CD4-positive, CD25-positive, alpha-beta regulatory T cell (primary cell): ENCODE measurements at regions not wholly inside any gene's neighbourhood (a gene's known extent, or its start where the extent isn't known, plus 50 kb on each side); places are given as distances from the start of the nearest gene placed in this dataset.

Source experiments
- ATAC-seq, 2 donors: fragments of 150-1000 bp; cut with Tn5 transposase; one replicate each; pipeline ENCODE4 v1.10.0; 2021; ENCODE audit warnings: low read depth in 2 of 2, moderate number of reproducible peaks in 2 of 2, moderate library complexity in 1 of 2
- DNase-seq, 3 donors: peaks; one replicate each; pipeline versions ENCODE4 v3.0.0 to v3.0.0-alpha.2; 2012 to 2022; ENCODE audit warnings: mixed read lengths in 1 of 3
- H3K27ac ChIP-seq: one replicate; pipeline ENCODE4 v1.7.0; 2013; ENCODE audit warnings: mild to moderate bottlenecking, low read length; ENCODE audit not compliant: insufficient read depth, poor library complexity, severe bottlenecking
- H3K27me3 ChIP-seq: one replicate; pipeline ENCODE4 v1.7.0; 2013; ENCODE audit warnings: low read length; ENCODE audit not compliant: control insufficient read depth, insufficient read depth
- H3K36me3 ChIP-seq: one replicate; pipeline ENCODE4 v1.7.0; 2013; ENCODE audit warnings: mild to moderate bottlenecking, low read length, moderate library complexity; ENCODE audit not compliant: control insufficient read depth, insufficient read depth
- H3K4me1 ChIP-seq: 2 replicates; pipeline ENCODE4 v1.7.0; 2013; ENCODE audit warnings: mild to moderate bottlenecking, low read length; ENCODE audit not compliant: insufficient read depth, control insufficient read depth, poor library complexity, severe bottlenecking
- H3K4me3 ChIP-seq: one replicate; pipeline ENCODE4 v1.7.0; 2013; ENCODE audit warnings: low read depth, mild to moderate bottlenecking, low read length, moderate library complexity
- H3K9me3 ChIP-seq, 2 experiments: 1 replicate in 1 of 2; 2 replicates in 1 of 2; pipeline ENCODE4 v1.7.0; 2013; ENCODE audit warnings: low read length in 2 of 2, mild to moderate bottlenecking in 1 of 2, moderate library complexity in 1 of 2; ENCODE audit not compliant: control insufficient read depth in 2 of 2
- H3K27ac Mint-ChIP-seq, 3 donors: one replicate each; pipeline ENCODE4 v1.8.0; 2020 to 2022; ENCODE audit warnings: mild to moderate bottlenecking in 3 of 3, mixed read lengths in 3 of 3, moderate library complexity in 2 of 3
- H3K27me3 Mint-ChIP-seq: one replicate; pipeline ENCODE4 v1.8.0; 2022; ENCODE audit warnings: mild to moderate bottlenecking, mixed read lengths
- H3K36me3 Mint-ChIP-seq: one replicate; pipeline ENCODE4 v1.8.0; 2020; ENCODE audit warnings: mixed read lengths
- H3K4me1 Mint-ChIP-seq, 4 donors: one replicate each; pipeline ENCODE4 v1.8.0; 2020 to 2022; ENCODE audit warnings: mixed read lengths in 4 of 4, mild to moderate bottlenecking in 1 of 4
- H3K4me3 Mint-ChIP-seq, 4 donors: one replicate each; pipeline ENCODE4 v1.8.0; 2020 to 2022; ENCODE audit warnings: mild to moderate bottlenecking in 4 of 4, mixed read lengths in 4 of 4, moderate library complexity in 3 of 4
- H3K9me3 Mint-ChIP-seq, 7 donors: one replicate each; pipeline ENCODE4 v1.8.0; 2020 to 2022; ENCODE audit warnings: mixed read lengths in 7 of 7, mild to moderate bottlenecking in 3 of 7, moderate library complexity in 2 of 7

GRCh38 chr11:92739041-92739440 is 230.4 kb upstream of the MTNR1B start:
- H3K36me3 ChIP-seq: no peaks in the 10 kb centered on the region
- no peak overlapping the region for H3K27ac Mint-ChIP-seq
- no peaks in the 10 kb centered on the region for H3K27me3 ChIP-seq
- no peak for ATAC-seq
- no peaks in the 10 kb centered on the region for H3K4me1 Mint-ChIP-seq
- no peak overlapping the region for H3K27ac ChIP-seq
- no peaks in the 10 kb centered on the region for H3K36me3 Mint-ChIP-seq
- H3K4me3 Mint-ChIP-seq: no peak overlapping the region
- no peak for DNase-seq
- no peaks in the 10 kb centered on the region for H3K27me3 Mint-ChIP-seq
- no peaks in the 10 kb centered on the region for H3K4me1 ChIP-seq
- H3K9me3 ChIP-seq: peaks cover 0 to under 1% of the 10 kb centered on the region in 2 experiments
- H3K9me3 Mint-ChIP-seq: peaks cover 0 to 2% (median 0%) of the 10 kb centered on the region in 7 donors
- no peak overlapping the region for H3K4me3 ChIP-seq

DNA sequence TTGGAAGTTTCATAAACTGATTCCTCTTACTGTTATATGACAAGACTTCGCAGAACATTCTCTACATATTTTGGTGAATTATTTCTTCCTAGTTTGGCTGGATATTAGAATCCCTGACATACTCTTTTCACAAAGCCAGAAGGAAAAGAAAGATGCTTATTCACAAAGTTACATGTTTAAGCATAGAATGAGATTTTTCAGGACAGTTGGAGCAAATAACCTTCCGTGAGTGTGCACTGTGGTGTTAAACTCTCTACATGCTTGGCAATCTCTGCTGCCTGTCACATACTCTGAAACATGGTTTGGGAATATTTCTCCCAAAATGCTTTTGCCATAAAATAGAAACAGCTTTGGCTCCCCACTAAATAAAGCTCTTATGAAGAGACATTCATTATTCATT is 230.0 kb upstream of the MTNR1B start:
- ATAC-seq (no peak), DNase-seq (no peak)
- Histone ChIP-seq H3K27me3 (no peaks in the 10 kb centered on the region), H3K4me3 (no peak overlapping the region), H3K4me1 (no peaks in the 10 kb centered on the region), H3K36me3 (no peaks in the 10 kb centered on the region), H3K9me3 (peaks cover 0 to 2% of the 10 kb centered on the region in 2 experiments), H3K27ac (no peak overlapping the region)
- H3K27ac Mint-ChIP-seq: no peak overlapping the region
- H3K4me3 Mint-ChIP-seq: no peak overlapping the region
- H3K36me3 Mint-ChIP-seq: no peaks in the 10 kb centered on the region
- peaks cover 0 to 2% (median 0%) of the 10 kb centered on the region in 7 donors for H3K9me3 Mint-ChIP-seq
- no peaks in the 10 kb centered on the region for H3K4me1 Mint-ChIP-seq
- H3K27me3 Mint-ChIP-seq: no peaks in the 10 kb centered on the region

DNA sequence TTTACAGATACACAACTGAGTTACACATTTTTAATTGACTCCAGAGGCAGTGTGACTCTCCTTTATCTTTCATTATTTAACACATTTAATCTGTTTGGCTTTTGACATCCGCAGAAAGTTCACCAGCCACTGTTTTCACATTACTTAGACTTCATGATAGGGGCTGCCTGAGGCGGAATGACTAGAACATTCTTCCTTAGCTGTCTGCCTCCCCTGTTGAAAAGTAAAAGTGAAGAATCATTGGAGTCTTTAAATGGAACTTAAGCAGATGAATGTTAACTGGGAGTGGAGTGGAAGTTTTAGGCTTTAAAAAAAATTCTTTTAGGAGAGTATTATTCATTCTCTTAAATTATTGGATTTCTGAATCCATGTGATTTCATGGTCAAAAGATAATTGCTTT is 229.2 kb upstream of the MTNR1B start:
- Mint-ChIP-seq H3K27ac (no peak overlapping the region), H3K4me3 (no peak overlapping the region), H3K9me3 (peaks cover 0 to 3% (median 0%) of the 10 kb centered on the region in 7 donors), H3K27me3 (no peaks in the 10 kb centered on the region), H3K4me1 (no peaks in the 10 kb centered on the region), H3K36me3 (no peaks in the 10 kb centered on the region)
- no peak overlapping the region for H3K4me3 ChIP-seq
- no peak overlapping the region for H3K27ac ChIP-seq
- DNase-seq (no peak), ATAC-seq (no peak)
- no peaks in the 10 kb centered on the region for H3K36me3 ChIP-seq
- H3K9me3 ChIP-seq: peaks cover 0 to 2% of the 10 kb centered on the region in 2 experiments
- H3K27me3 ChIP-seq: no peaks in the 10 kb centered on the region
- no peaks in the 10 kb centered on the region for H3K4me1 ChIP-seq

- Mint-ChIP-seq H3K36me3 (no peaks in the 10 kb centered on the region), H3K27ac (no peak overlapping the region), H3K9me3 (peaks cover 0 to 5% (median 1%) of the 10 kb centered on the region in 7 donors), H3K27me3 (no peaks in the 10 kb centered on the region), H3K4me1 (no peaks in the 10 kb centered on the region), H3K4me3 (no peak overlapping the region)
- no peaks in the 10 kb centered on the region for H3K4me1 ChIP-seq
- H3K36me3 ChIP-seq: no peaks in the 10 kb centered on the region
- no peak for DNase-seq
- no peak overlapping the region for H3K4me3 ChIP-seq
- no peak for ATAC-seq
- H3K27me3 ChIP-seq: no peaks in the 10 kb centered on the region
- H3K9me3 ChIP-seq: peaks cover 0 to 2% of the 10 kb centered on the region in 2 experiments
- H3K27ac ChIP-seq: no peak overlapping the region
Observed at GRCh38 chr11:92744929-92745585, 224.4 kb upstream of the MTNR1B start.

- DNase-seq (no peak), ATAC-seq (no peak)
- Histone ChIP-seq H3K27me3 (no peaks in the 10 kb centered on the region), H3K9me3 (no peaks in the 10 kb centered on the region), H3K36me3 (no peaks in the 10 kb centered on the region), H3K4me3 (no peak overlapping the region), H3K27ac (no peak overlapping the region), H3K4me1 (no peaks in the 10 kb centered on the region)
- H3K4me3 Mint-ChIP-seq: no peak overlapping the region
- H3K9me3 Mint-ChIP-seq: peaks cover 0 to 10% (median 2%) of the 10 kb centered on the region in 7 donors
- H3K4me1 Mint-ChIP-seq: no peaks in the 10 kb centered on the region
- no peaks in the 10 kb centered on the region for H3K36me3 Mint-ChIP-seq
- H3K27me3 Mint-ChIP-seq: no peaks in the 10 kb centered on the region
- H3K27ac Mint-ChIP-seq: no peak overlapping the region
Observed at GRCh38 chr11:92750794-92751193, 218.7 kb upstream of the MTNR1B start.

DNA sequence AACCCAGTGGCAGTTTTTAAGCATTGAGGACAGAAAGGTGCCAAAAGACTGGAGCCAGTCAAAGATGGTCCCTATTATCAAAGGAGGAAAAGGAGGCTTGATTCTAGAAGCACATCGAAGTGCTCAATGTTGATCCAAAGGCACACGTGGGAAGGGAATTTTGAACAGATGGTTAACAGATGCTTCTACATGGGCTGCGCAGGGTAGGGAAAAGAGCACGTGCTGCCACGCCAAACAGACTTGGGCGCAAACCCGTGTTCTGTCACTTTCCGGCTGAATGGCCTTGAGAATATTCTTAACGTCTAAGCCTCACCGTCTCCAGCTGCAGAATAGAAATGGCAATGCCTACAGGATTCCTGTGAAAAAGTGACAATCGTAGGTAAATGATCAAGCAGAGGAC is 217.9 kb upstream of the MTNR1B start:
- no peak for ATAC-seq
- H3K27ac Mint-ChIP-seq: no peak overlapping the region
- no peaks in the 10 kb centered on the region for H3K36me3 ChIP-seq
- H3K36me3 Mint-ChIP-seq: no peaks in the 10 kb centered on the region
- H3K9me3 ChIP-seq: no peaks in the 10 kb centered on the region
- DNase-seq: no peak
- no peaks in the 10 kb centered on the region for H3K4me1 Mint-ChIP-seq
- H3K27ac ChIP-seq: no peak overlapping the region
- no peaks in the 10 kb centered on the region for H3K4me1 ChIP-seq
- no peak overlapping the region for H3K4me3 ChIP-seq
- H3K27me3 Mint-ChIP-seq: no peaks in the 10 kb centered on the region
- no peak overlapping the region for H3K4me3 Mint-ChIP-seq
- no peaks in the 10 kb centered on the region for H3K27me3 ChIP-seq
- peaks cover 0 to 11% (median 2%) of the 10 kb centered on the region in 7 donors for H3K9me3 Mint-ChIP-seq

GRCh38 chr11:92752122-92752521 is 217.3 kb upstream of the MTNR1B start:
- Mint-ChIP-seq H3K9me3 (peaks cover 0 to 11% (median 2%) of the 10 kb centered on the region in 7 donors), H3K27ac (no peak overlapping the region), H3K36me3 (no peaks in the 10 kb centered on the region), H3K4me3 (no peak overlapping the region), H3K4me1 (no peaks in the 10 kb centered on the region), H3K27me3 (no peaks in the 10 kb centered on the region)
- no peak for ATAC-seq
- Histone ChIP-seq H3K36me3 (no peaks in the 10 kb centered on the region), H3K27ac (no peak overlapping the region), H3K27me3 (no peaks in the 10 kb centered on the region), H3K4me1 (no peaks in the 10 kb centered on the region), H3K4me3 (no peak overlapping the region), H3K9me3 (no peaks in the 10 kb centered on the region)
- DNase-seq: no peak

- Mint-ChIP-seq H3K36me3 (no peaks in the 10 kb centered on the region), H3K4me1 (no peaks in the 10 kb centered on the region), H3K27ac (no peak overlapping the region), H3K9me3 (peaks cover 0 to 8% (median 2%) of the 10 kb centered on the region in 7 donors), H3K27me3 (no peaks in the 10 kb centered on the region), H3K4me3 (no peak overlapping the region)
- Histone ChIP-seq H3K27ac (no peak overlapping the region), H3K27me3 (no peaks in the 10 kb centered on the region), H3K9me3 (no peaks in the 10 kb centered on the region), H3K36me3 (no peaks in the 10 kb centered on the region), H3K4me1 (no peaks in the 10 kb centered on the region), H3K4me3 (no peak overlapping the region)
- no peak for DNase-seq
- no peak for ATAC-seq
Observed at GRCh38 chr11:92753161-92753560, 216.3 kb upstream of the MTNR1B start.
